AG09319 (cell line): ENCODE measurements at regions not wholly inside any gene's neighbourhood (a gene's known extent, or its start where the extent isn't known, plus 50 kb on each side); places are given as distances from the start of the nearest gene placed in this dataset.

ENCODE experiments used
- DNase-seq: peaks from one replicate; pipeline ENCODE4 v3.0.0-alpha.2; 2010; ENCODE audit warnings: low read depth; ENCODE audit errors: extremely low read depth
- TF ChIP-seq, protein P1 (sequence below): IDR thresholded peaks from 2 replicates; pipeline ENCODE4 v1.5.1; 2011; ENCODE audit warnings: low read depth, mild to moderate bottlenecking, inconsistent platforms, low read length, moderate library complexity

DNA sequence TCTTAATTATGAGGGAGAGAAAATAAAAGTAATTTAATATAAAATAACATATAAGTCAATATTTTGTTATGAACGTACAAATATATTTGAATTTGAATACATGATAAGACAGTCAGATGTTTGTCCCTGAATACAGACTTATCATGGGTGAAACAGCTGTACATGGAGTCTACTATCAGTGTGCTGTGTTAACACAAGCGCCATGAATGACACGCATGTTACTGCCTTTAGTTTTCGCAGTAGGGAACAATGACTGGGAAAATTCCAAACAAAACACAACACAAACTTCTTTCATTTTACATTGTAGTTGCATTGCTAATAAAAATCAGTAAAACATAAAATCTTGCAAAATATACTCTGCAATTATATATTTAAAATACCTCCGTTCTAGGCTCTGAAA lies 108.6 kb downstream of the FBXO5 start:
- TF ChIP-seq, protein P1, sequence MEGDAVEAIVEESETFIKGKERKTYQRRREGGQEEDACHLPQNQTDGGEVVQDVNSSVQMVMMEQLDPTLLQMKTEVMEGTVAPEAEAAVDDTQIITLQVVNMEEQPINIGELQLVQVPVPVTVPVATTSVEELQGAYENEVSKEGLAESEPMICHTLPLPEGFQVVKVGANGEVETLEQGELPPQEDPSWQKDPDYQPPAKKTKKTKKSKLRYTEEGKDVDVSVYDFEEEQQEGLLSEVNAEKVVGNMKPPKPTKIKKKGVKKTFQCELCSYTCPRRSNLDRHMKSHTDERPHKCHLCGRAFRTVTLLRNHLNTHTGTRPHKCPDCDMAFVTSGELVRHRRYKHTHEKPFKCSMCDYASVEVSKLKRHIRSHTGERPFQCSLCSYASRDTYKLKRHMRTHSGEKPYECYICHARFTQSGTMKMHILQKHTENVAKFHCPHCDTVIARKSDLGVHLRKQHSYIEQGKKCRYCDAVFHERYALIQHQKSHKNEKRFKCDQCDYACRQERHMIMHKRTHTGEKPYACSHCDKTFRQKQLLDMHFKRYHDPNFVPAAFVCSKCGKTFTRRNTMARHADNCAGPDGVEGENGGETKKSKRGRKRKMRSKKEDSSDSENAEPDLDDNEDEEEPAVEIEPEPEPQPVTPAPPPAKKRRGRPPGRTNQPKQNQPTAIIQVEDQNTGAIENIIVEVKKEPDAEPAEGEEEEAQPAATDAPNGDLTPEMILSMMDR = no peak
- DNase-seq = no peak

DNA sequence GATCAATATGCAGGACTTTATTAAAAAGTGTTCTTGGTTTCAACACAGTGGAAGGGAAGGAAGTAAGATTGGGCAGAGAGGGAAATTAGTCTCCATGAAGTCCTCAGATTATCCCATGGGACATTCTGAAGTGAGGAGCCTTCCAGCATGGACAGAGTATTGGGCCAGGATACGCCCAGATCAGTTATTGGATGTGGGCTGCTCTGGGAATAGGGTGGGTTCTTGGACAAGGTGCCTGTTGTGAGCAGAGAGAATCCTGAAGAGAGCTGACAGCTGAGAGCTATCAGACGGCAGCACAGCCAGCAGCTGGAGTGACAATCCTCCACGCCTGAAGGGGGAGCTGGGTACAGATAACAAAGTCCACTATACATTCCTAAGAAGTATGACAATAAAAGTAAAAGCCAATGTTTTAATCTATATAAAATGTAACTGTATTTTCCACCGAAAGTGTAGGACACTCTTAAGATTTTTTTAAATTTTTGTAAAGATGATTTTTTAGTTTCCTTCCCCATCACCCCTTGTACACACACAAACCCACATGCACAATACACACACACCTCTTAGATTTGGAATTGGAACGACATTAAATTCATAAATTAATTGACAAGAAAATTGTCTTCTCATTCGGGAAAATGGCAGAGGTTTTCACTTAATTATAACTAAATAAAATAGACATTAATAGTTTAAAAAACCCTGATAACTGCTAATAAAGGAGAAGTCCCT lies 107.8 kb downstream of the FBXO5 start:
- TF ChIP-seq, protein P1 = no peak
- no peak for DNase-seq

DNA sequence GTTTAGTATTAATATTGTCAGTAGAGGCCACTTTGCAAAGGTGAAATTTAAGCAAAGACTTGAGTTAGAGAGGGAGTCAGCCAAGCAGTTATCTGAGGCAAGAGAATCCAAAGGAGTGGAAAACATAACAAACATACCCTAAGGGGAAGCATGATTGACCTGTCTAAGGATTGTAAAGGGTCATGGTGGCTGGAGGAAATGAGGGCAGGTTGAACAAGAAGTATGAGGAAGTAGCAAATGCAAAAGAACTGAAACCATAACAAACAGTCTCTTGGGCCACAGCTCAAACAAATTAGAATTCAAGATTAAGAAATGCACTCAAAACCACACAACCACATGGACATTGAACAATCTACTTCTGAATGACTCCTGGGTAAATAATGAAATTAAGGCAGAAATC lies 103.2 kb downstream of the FBXO5 start:
- TF ChIP-seq, protein P1 = no peak
- DNase-seq = no peak

DNA sequence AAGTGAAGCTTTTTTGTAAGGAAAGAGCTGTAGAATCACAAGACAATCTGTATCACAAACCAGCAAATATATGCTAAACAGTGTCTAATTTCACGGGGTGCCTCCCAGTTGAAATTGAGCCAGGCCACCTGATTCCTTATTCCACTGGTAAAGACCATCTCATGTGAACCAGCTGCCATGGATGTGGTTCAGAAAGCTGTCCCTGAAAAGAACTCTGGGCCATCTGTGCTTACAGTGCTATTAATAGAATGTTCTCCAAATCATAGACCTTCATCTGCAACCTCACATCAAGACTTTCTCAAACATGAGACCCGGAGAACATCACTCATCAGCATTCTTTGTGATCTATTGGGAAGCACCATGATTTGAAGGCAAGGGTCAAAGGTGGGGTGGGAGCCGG lies 89.7 kb downstream of the FBXO5 start:
- DNase-seq = no peak
- TF ChIP-seq, protein P1 = no peak

DNA sequence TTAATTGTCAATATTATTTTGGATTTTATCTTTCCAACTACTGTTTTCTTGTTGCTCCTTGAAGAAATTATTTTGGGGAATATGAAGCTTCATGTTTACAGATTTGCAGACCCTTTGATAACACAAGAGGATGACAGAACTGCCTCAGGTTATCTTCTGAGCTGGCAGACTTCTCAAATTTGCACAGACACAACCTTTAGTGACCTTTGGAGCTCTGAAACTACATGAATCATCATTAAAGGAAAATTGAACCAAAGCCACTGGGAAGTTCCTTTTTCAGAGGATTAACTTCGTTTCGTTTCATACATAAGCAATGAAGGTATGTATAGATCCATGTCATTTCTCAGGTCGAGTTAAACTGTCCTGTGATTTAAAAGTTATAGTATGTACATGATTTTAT lies 85.9 kb downstream of the FBXO5 start:
- DNase-seq = no peak
- TF ChIP-seq, protein P1 = no peak

DNA sequence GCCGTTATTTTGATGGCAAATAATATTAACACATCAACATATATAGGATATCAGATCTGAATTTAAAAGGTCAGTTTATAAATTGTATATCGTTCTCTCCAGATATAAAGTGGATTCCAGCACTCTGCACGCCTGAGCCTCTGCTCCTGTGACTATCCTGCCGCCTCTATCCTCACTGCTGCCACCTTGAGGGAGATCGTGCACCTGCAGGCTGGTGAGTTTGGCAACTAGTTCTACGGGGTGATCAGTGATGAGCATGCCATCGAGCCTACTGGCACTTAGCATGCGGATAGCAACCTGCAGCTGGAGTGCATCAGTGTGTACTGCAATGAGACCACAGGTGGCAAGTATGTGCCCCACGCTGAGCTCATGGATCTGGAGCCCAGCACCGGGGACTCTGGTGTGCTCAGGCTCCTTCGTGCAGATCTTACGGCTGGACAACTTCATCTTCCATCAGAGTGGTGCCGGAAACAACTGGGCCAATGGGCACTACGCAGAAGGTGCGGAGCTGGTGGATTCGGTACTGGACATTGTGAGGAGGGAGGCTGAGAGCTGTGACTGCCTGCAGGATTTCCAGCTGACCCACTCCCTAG lies 84.9 kb downstream of the FBXO5 start:
- TF ChIP-seq, protein P1 = peak; percentile 95
- DNase-seq = peak; percentile 14

DNA sequence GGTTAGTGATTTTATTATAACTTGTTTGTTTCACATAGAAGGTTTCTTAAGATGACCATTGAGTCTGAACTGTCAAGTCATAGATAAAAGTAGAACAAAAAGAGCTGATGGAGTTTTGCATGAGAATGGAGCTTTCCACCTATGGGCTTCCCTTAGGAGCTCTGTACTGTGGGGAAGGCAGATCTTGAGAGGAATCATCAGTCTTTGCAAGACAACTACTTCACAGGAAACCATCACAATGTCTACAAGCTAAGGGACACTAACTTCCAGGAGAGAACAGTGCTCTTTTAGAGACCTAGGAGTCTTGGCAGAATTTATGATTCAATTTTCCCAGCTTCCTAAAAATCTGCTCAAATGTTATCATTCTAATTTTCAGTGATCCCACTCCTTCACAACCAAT lies 78.2 kb downstream of the FBXO5 start:
- TF ChIP-seq, protein P1 = no peak

More for the DNA sequence above, 78.2 kb downstream of the FBXO5 start:
- no peak for DNase-seq
